Prostate gland (tissue), 2 donors: ENCODE measurements at regions not wholly inside any gene's neighbourhood (a gene's known extent, or its start where the extent isn't known, plus 50 kb on each side); places are given as distances from the start of the nearest gene placed in this dataset.

Source experiments
- DNase-seq: peaks from one replicate; pipeline ENCODE4 v3.0.0-alpha.2; 2019; ENCODE audit warnings: low spot score
- H3K27ac ChIP-seq, 2 donors: fragments of 200-600 bp; sonication (generic); 2 replicates each; pipeline ENCODE4 v1.5.1; 2017 to 2019
- H3K27me3 ChIP-seq: fragments of 200-600 bp; sonication (generic); replicated peaks from 2 replicates; pipeline ENCODE4 v1.5.1; 2019; ENCODE audit not compliant: insufficient read depth
- H3K36me3 ChIP-seq, 2 donors: fragments of 200-600 bp; sonication (generic); 1 replicate in 1 of 2; 2 replicates in 1 of 2; pipeline versions ENCODE4 v1.5.1 to v1.8.1; 2017 to 2019
- H3K4me1 ChIP-seq: fragments of 200-600 bp; sonication (generic); replicated peaks from 2 replicates; pipeline ENCODE4 v1.5.1; 2019
- H3K4me3 ChIP-seq, 2 donors: fragments of 200-600 bp; sonication (generic); 2 replicates each; pipeline ENCODE4 v1.5.1; 2017 to 2019
- H3K9me3 ChIP-seq: fragments of 200-600 bp; sonication (generic); 2 replicates; pipeline ENCODE4 v1.5.1; 2017
- CTCF ChIP-seq, 4 experiments: fragments of 200-600 bp in 2 of 4; fragments of 450-650 bp in 2 of 4; sonication (generic) in 2 of 4; IDR thresholded peaks; 1 replicate in 3 of 4; 2 replicates in 1 of 4; pipeline ENCODE4 v1.5.1; 2016 to 2019; ENCODE audit warnings: antibody characterized with exemption in 4 of 4, mild to moderate bottlenecking in 2 of 4, moderate library complexity in 2 of 4
- POLR2A ChIP-seq: fragments of 450-650 bp; IDR thresholded peaks from one replicate; pipeline ENCODE4 v1.6.1; 2016; ENCODE audit warnings: antibody characterized with exemption, mild to moderate bottlenecking
- POLR2AphosphoS5 ChIP-seq: sonication (generic); formaldehyde crosslinking; IDR thresholded peaks from one replicate; pipeline ENCODE4 v1.6.1; 2017; ENCODE audit warnings: antibody characterized with exemption
- WGBS: methylation state at CpG from one replicate; pipeline ENCODE4 v1.1.5; 2018; 5-methylcytosine and 5-hydroxymethylcytosine counted together
- intact Hi-C: fragments of 100-400 bp; cut with DNase I; formaldehyde crosslinking; loops from one replicate; pipeline ENCODE4 v1.14.2; 2022

DNA sequence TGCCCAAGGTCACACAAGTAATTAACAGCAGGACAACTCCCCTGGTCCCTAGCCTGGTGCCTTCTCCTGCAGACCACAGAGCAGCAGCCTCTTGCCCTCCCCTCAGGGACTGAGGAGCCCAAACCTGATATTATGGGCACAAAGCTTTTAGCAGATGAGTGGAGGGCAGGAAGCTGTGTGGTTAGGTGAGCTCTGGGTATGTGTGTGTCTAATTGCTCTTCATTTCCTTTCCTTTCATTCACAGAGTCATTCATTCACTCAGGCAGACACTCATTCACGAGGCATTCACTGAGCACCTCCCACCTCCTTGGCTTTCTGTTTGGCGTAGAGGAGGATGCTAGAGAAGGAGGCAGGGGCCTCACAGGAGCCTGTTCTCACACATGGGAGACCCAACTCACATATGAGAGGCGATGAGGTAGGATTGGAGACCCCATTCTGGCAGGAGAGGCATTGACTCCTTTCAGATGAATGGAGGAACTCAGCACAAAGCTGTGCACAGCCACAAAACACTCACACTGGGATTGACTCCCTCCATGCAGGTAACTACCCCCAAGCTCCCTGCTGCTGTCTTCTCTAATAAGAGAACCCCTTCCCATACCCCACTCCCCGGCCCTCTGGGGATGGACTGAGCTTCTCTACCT, 306.8 kb upstream of the SKOR2 start:
- Histone ChIP-seq H3K27me3 (no peaks in the 10 kb centered on the region), H3K36me3 (no peaks in the 10 kb centered on the region), H3K9me3 (no peaks in the 10 kb centered on the region), H3K27ac (no peak overlapping the region), H3K4me3 (no peak overlapping the region), H3K4me1 (no peaks in the 10 kb centered on the region)
- intact Hi-C loops: no loop called here
- no peak for TF ChIP-seq CTCF (IDR thresholded peaks at IDR 0.05)
- TF ChIP-seq POLR2A: no peak
- no peak for TF ChIP-seq POLR2AphosphoS5
- 61% methylated on average over 4 of the region's 4 CpGs for whole genome bisulfite sequencing
- DNase-seq: no peak

DNA sequence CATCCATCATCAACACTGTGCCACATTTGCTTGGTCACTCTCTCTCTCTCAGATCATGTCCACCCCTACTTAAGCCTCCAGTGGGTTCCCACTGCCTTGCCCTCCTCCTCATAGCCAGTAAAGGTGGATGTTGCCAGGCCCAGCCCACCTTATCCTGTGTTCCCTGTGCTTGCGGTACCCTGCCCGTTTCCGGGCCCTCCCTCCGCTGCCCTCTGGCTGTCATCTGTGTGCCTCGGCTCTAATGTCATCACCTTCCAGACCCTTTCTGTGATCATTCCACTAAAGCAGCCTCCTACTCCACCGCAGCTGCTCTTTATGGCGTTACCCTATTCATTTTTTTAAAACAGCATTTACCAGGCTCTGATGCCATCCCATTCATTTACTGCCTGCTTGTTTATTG, 305.7 kb upstream of the SKOR2 start:
- intact Hi-C loops: no loop called here
- no peak for TF ChIP-seq CTCF (IDR thresholded peaks at IDR 0.05)
- TF ChIP-seq POLR2AphosphoS5: no peak
- no peak for TF ChIP-seq POLR2A
- H3K36me3 ChIP-seq: no peaks in the 10 kb centered on the region
- no peaks in the 10 kb centered on the region for H3K4me1 ChIP-seq
- H3K27me3 ChIP-seq: no peaks in the 10 kb centered on the region
- H3K4me3 ChIP-seq: no peak overlapping the region
- no peak overlapping the region for H3K27ac ChIP-seq
- DNase-seq: no peak
- 81% methylated on average over 7 of the region's 7 CpGs for WGBS
- no peaks in the 10 kb centered on the region for H3K9me3 ChIP-seq

GRCh38 chr18:47552783-47553182, 301.3 kb upstream of the SKOR2 start:
- H3K36me3 ChIP-seq: no peaks in the 10 kb centered on the region
- no peaks in the 10 kb centered on the region for H3K4me1 ChIP-seq
- no peaks in the 10 kb centered on the region for H3K9me3 ChIP-seq
- no peak overlapping the region for H3K27ac ChIP-seq
- intact Hi-C loops: no loop called here
- no peaks in the 10 kb centered on the region for H3K27me3 ChIP-seq
- TF ChIP-seq POLR2AphosphoS5 (no peak), CTCF (IDR thresholded peaks at IDR 0.05) (no peak), POLR2A (no peak)
- H3K4me3 ChIP-seq: no peak overlapping the region
- no peak for DNase-seq
- 83% methylated on average over 3 of the region's 3 CpGs for WGBS

- Histone ChIP-seq H3K4me3 (no peak overlapping the region), H3K9me3 (no peaks in the 10 kb centered on the region), H3K4me1 (no peaks in the 10 kb centered on the region), H3K36me3 (no peaks in the 10 kb centered on the region), H3K27me3 (no peaks in the 10 kb centered on the region), H3K27ac (no peak overlapping the region)
- 82% methylated on average over 2 of the region's 2 CpGs for WGBS
- no peak for DNase-seq
- TF ChIP-seq POLR2A (no peak), CTCF (IDR thresholded peaks at IDR 0.05) (no peak), POLR2AphosphoS5 (no peak)
- intact Hi-C loops: no loop called here
These were observed 299.2 kb upstream of the SKOR2 start for GRCh38 chr18:47550611-47551010.

DNA sequence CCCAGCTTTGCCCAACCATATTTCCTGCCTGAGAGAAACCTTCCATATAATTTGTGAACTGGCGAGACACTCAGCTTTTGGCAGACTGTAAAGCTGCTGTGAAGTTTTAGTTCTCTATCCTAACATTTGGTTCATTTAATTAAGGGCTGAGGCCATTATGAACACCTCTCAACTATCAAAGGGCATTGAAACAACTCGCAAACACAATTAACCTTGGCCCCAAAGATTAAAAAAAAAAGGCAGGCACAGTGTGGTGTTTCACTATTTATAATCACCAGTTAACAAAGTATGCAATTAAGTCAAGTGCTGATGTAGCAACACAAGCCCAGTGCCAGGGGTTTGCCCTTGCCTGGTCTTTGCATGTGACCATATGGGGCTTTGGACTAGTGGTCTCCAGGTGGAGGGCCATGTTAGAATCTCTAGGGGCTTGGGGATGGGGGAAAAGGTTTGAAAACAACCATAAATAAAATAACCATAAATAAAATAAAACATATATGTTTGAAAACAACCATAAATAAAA, 297.6 kb upstream of the SKOR2 start:
- 54% methylated on average over 2 of the region's 2 CpGs for WGBS
- H3K27ac ChIP-seq: no peak overlapping the region

More for the DNA sequence above, 297.6 kb upstream of the SKOR2 start:
- Histone ChIP-seq H3K36me3 (no peaks in the 10 kb centered on the region), H3K27me3 (no peaks in the 10 kb centered on the region), H3K9me3 (no peaks in the 10 kb centered on the region), H3K4me1 (no peaks in the 10 kb centered on the region), H3K4me3 (no peak overlapping the region)
- intact Hi-C loops: no loop called here
- no peak for DNase-seq
- TF ChIP-seq POLR2AphosphoS5 (no peak), POLR2A (no peak), CTCF (IDR thresholded peaks at IDR 0.05) (no peak)
